GM18499 (cell line): ENCODE measurements at regions not wholly inside any gene's neighbourhood (a gene's known extent, or its start where the extent isn't known, plus 50 kb on each side); places are given as distances from the start of the nearest gene placed in this dataset.
"Not testable (repeated sequence)": the region's sequence is repeated elsewhere in the genome, so short reads cannot be mapped to it uniquely, and the experiment has no call there.

Experiments used
- ATAC-seq: cut with Tn5 transposase; IDR thresholded peaks from one replicate; pipeline ENCODE4 v1.9.1; 2021; ENCODE audit warnings: moderate number of reproducible peaks; ENCODE audit not compliant: insufficient read depth, unreplicated experiment

DNA sequence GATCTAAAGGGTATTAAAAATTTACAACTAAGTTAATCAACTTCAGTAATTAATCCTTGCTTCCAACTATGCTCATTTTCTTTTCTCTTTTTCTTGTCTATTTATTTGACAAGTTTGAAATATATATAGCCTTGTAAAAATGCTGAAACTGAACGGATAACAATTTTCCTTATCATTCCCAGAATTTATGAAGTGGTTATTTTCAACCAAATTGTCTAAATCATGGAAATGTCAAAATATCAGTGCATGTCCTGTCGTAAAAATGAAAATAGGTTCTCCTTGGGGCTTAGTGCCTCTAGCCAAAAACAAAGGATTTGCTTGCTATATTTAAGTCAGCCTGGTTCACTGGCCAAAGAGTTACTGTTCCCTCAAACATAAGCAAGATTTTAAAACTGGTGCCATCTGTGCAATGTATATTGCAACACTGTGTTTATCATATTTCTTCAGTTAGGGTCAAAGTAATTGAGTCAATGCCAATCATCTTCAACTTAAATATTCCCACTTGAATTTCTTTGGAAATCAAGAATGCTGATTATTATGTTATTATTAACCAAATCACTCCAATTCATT lies 798.3 kb downstream of the MAT2B start:
- ATAC-seq = no peak

- no peak for ATAC-seq
These were observed 801.2 kb downstream of the MAT2B start for GRCh38 chr5:164306662-164307061.

GRCh38 chr5:164312801-164313200 lies 807.4 kb downstream of the MAT2B start:
- no peak for ATAC-seq

- no peak for ATAC-seq
These were observed 812.3 kb downstream of the MAT2B start for GRCh38 chr5:164317676-164318075.

DNA sequence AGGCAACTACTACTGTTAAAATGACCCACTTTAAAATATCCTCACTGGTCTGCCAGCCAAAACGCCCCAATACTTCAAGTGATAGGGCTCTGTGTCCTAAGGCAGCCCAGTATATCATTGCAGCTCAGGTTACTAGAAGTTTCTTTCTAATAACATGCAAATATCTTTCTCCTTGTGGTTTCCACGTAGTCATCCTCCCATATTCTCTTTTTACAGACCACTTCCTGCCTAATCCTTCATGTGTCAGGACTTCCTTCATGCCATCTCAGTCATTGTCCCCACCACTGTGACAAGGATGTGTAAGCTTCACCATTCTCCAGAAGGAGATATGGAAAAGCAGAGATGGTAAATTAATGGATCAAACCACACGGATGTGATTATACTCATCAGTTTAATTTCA lies 813.7 kb downstream of the MAT2B start:
- ATAC-seq = no peak

DNA sequence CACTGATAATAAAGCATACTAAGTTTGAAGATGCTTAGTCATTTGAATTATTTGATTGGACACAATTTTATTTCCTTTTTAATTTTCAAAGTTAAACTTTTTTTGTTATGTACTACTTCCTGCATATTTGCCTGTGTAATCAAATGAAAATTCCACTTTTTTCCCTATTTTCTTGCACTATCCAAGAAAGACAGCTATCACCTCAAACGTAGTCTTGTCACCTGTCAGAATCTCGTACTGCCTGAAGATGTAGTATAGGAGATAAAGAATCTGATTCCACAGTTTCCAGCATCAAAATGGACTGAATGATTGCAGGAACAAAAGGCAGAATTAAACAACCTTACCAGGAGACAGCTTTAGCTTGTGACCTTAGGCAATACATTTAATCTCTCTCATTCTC lies 818.8 kb downstream of the MAT2B start:
- ATAC-seq = no peak

- no peak for ATAC-seq
These were observed 820.8 kb downstream of the MAT2B start for GRCh38 chr5:164326219-164326618.

GRCh38 chr5:164327166-164327565 lies 821.7 kb downstream of the MAT2B start:
- not testable (repeated sequence) for ATAC-seq

DNA sequence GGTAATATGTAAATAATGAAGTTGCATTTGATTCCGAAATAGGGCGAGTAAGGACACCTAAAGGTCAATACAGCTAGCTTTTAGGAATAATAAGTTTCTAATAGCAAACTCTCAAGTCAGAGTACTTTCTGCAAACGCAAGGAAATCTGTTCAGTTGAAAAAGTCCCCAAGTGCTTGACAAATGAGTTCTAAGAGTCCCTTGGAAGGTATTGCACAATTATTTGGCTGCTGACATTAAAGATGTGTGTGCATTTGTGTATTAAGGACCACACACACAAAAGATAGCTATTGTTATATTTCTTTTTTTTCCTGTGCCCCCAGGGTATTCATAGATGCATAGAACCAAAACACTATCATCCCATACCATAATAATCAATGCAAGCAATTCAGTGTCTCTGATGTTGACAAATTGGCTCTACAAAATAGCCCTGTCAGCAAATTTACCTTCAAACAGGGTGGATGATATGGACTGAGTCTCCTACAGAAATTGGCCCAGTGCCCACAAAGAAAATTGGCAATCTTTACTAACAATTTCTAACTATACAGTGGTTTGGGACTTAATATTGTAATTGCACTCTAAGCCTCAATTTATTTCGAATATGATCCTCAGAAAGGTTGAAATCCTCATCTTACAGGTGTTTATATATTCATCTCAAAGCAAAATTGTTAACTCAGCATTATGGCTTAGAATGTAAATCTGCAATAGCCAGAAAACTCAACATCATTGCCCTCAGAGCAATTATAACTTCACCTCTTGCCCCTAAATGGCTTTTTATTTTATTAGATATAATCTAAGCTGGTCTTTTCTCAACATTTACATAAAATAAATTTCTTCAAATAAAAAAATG lies 827.2 kb downstream of the MAT2B start:
- no peak for ATAC-seq

- ATAC-seq = peak; percentile 46
These were observed 830.4 kb downstream of the MAT2B start for GRCh38 chr5:164335837-164336236.

DNA sequence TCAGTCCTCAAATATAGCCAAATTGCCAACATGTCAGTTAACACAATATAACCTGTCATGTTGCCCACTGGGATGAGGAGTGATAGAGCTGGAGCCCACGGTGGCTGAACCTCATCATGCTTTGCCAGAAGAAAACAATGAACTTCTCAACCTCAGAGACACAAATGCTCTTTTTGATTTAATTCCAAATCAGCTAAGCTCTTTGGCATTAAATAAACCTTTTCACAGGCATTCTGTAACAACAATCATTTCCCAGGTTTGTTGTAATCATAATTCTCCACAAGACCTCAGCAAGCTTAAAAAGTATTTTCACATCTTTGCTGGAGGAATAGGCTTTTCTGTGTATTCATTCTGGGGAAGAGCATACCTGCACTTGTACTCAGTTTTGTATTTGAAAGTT lies 830.9 kb downstream of the MAT2B start:
- ATAC-seq = no peak

DNA sequence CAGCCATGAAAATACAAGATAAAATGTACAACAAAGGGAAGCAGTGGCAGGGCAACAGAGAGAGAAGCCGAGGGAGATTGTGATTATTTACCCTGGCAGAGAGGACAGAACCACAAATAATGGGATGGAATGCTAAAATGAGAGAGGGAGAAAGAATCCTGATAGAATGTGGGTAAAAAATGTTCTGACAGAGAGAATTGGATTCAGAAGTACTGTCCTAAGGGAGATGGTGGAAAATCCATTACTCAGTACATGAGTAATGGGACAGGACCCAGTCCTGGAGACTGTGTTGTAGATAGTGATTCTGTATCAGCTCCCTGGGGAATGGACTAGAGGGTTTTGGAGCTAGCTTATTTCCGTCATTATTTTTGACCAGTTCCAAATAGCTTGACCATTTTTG lies 831.5 kb downstream of the MAT2B start:
- no peak for ATAC-seq

DNA sequence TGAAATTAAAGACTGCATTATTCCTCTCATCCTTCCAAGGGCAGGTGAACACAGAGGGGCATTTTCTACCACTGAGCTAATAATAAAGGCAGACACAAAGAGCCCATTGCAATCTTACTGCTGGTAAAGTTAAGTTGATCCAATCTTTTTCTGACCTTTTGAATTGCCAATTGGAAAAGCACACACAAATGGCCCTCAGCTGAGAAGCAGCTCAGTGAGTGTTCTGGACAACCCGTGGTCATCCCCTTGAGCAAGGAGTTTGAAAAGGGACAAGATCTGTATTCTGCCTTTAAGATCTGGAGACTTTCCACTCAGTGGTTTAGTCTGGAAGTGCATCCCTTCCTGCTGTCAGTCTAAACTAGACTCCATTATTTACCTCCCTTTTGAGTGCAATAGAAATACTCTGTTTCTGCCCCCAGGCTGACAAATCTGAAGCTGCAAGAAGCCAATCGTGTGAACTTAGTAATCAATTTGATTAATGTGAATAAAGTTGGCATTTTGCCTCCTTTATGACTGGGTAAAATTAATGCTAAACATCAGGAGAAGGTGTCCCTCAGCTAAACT lies 835.7 kb downstream of the MAT2B start:
- ATAC-seq = no peak

DNA sequence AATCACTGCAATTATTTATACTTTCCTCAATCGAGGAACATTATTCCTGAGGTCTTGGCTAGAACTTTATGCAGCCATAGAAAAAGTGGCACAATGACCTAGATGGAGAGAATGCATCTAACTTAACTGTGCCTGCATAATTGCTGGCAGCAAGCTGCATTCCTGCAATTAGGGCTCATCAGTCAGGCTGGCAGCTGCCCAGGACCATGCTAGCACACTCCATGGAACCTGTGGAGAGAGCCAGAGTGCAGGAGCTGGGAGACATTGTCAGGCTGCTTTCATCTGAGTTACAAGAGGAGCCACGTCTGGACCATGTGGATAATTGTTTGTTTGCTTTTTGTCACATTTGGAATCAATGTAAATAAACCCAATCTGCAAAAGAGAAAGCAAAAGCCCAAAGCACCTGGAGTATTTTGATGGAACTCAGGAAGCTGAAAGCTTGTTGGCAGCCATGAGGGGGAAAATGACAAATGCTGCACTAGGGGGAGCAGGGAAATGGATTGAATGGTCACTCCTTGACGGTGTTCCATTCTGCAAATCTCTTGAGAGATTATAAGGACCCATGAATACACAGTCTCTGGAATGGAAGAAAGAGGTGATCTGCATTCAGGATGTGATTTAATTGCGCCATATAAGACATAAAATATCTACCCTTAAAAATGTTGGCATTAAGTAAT lies 839.9 kb downstream of the MAT2B start:
- ATAC-seq = no peak

DNA sequence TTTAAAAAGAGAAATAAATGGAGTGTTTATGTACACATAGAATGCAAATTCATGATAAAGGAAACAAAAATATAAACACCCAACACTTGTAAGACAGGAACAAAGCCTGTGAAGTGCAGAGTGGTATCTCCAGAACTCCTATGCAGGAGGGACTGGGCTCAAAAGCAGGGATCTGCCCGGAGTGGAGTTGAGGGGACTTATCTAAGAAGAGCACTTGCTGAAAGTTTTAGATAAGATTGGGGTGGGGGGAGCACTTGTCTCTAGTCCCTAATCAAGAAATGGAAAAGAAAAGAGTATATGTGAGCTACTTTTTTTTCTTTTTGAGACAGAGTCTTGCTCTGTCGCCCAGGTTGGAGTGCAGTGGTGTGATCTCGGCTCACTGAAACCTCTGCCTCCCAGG lies 840.4 kb downstream of the MAT2B start:
- no peak for ATAC-seq

DNA sequence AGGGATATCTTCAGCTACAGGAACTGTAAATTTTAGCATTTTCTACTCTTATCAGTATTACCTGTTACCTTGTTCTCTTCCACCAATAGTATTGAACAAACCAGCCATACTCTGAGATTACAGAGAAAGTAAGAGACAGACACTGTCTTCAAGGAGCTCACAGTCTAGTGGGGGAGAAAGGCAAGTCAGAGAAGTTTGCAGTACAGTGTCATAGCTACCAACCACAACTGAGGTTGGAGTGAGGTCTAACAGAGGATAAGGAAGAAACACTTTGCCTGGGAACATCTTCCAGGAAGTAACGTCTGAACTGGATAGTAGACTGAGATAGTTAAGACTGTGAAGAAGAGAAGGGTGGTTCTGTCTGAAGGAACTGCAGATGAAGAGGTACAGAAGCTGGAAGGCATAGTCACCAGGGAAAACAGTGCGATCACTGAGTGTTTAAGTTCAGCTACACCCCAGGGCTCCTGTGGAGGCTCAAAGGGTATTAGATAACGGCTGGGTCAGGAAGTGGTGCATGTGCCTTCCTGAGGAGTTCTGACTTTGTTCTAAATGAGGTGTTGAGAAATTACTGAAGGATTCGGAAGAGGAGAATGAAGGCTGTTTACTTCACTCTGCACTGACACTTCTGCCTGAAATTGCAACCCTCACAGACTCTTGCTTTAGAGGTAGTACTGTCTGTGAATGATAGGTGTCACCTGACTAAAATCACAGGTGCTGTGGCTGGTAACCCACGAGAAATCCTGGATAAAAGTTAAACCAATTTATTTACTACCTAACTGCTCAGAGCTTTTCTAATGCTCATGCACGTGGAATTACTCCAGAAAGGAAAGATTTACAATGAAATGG lies 841.6 kb downstream of the MAT2B start:
- no peak for ATAC-seq

GRCh38 chr5:164350236-164350635 lies 844.8 kb downstream of the MAT2B start:
- ATAC-seq = no peak

DNA sequence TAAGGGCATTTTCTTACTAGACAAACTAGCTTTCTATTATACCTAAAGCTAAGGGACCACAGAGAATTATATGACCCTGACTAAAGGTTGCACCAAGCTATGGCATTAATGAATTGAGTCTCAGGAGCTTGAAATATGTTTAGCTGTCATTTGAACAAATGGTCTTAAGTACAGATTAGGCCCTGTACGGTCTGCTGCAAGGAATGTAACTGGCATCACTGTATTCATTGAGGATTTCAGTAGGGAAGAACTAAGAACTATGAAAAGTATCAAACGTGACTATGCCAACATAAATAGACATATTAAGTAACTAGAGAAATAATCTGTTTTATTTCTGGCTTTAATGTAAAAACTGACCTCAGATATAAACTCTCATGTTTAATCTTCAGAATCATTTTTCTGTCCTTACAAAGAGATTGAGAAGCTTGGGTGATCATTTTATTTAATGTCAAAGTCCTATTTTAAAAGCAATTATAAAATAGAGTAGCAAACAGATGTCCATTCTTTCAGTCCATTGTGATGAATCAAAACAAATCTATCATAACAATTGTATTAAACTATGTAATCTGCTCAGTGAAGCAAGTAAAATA lies 845.9 kb downstream of the MAT2B start:
- ATAC-seq = no peak

DNA sequence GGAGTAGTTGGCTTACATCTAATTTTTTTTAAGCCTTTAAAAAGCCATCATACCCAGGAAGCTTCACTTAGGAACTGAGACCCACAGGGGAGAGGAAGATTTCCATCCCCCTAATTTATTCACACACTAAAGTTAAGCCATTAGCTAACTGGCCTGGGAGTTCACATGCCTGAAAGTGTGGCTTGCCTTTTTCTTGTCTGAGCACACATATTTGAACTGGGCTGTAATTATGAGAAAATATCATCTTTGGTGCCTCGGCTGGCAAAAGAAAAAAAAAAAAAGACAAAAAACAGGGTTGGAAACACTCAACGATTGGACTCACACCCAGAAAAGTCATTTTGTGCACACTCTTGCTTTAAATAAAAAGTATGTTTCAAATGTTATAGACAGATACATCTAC lies 847.3 kb downstream of the MAT2B start:
- ATAC-seq = no peak

DNA sequence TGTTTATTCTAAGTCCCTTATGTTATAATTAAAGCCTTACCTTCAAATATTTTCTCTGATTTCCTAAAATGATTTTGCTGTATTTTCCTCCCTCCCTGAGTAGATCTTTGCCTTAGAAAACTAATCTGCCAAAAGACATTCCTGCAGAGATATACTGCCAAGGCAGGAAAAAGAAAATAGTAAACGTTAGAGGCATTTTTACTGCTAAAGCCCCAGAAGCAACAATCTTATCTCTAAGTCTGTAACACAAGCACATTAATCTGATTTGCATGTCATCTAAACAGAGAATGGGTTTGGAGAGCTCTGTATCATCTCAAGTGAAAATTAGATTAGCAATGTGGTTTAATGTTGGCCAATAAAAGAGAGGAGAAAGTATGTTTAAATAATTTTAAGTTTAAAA lies 847.7 kb downstream of the MAT2B start:
- ATAC-seq = no peak
